ENCODE measurements at regions not wholly inside any gene's neighbourhood (a gene's known extent, or its start where the extent isn't known, plus 50 kb on each side); places are given as distances from the start of the nearest gene placed in this dataset.
"Not testable (repeated sequence)": the region's sequence is repeated elsewhere in the genome, so short reads cannot be mapped to it uniquely, and the experiment has no call there.

DNA sequence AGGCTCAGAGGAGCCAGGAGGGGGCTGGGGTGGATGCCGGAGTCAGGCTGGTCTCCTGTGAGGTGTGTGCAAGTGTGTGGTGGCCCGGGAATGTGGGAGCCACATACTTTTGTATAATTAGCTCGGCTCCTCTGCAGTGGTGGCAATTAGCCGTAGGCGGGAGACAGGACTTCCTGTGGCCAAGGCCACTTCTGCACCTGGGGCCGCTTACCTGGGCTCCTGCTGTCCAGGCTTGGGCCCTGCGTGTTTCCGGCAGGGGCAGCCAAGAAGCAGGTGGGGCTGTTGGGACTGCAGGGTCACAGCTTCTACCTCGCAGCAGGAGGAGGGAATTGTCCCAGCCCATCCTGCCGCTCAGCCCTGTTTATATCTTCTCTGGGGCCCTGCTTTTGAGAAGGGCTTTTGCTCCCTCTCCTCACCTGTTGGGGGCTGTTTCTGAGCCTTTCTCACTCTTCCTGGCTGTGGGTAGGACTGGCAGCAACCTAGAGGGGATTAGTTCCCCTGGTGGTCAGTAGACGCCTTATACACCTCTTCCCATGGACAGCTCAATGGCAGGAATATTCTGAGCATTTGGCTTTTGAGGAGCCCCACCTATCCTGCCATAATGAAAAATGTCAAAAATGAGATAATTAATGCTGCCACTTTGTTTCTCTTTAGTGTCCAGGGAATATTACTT lies 145.4 kb upstream of the PITX1 start:
- peak; percentile 91 for DNase-seq (ENCODE audit: low spot score)

DNA sequence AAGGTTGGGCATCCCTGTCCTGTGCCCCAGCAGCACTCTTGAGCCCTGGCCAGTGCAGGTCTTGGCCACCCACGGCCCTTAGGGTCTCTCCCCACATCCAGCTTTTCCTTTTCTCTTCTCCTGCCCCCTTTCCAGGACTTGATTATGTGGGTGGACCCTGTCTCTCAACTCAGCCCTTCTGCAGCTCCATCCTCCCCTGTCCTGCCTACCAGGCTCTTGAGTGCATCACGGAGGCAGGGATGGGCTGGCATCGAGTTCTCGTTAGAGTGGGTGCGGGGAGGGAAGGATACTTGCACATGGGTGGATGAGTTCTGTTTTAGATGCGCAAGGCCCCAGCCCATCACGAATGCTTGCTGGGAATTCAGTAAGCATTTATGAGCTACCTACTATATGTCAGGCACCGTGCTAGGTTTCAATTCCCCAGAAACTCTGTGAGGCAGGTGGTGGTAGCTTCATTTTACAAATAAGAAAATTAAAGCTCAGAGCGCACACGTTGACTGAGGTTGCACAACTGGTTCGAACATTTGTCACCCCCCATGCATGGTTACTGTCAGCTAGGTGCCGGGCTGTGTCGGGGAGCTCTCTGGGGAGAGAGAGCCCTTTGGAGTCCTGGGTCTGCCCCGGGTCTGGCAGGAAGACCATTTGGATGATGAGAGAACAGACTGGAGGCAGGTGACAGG lies 144.6 kb upstream of the PITX1 start:
- DNase-seq (ENCODE audit: low spot score), result no peak

DNA sequence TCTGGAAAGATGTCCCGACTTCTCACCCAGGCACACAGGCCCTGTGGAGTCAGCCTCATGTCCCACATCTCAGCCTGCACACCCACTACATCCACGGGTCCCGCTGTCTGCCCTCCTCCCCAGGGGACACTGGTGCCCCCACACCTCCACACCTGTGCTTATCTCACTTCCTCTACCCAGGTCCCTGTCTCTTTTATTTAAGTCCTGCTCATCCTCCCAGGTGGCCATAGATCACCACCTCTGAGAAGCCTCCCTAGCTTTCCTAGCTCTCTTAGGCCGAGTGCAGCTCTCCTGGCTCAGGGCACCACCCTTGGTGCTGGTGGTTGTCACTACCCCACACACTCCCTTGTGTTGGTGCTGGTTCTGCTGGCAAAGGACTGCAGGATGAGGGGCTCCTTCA lies 143.6 kb upstream of the PITX1 start:
- DNase-seq (ENCODE audit: low spot score), result no peak

DNA sequence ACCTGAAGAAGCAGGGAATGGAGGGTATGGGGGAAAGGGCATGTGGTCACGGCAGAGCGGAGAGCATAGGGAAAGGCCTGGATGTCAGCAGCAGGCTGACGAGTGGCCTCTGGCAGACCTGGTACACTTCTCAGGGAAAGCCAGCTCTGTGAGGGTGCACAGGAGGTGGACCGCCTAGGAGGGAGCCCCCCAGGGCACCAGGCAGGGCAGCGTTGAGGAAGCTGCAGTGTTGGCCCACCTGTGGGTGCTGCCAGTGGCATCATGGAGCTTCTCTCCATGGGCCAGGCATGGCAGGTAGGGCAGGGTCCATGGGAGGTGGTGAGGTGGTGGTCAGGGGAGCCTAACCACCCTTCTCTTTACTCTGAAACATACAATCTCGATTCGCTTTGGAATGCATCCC lies 143.0 kb upstream of the PITX1 start:
- no peak for DNase-seq (ENCODE audit: low spot score)

DNA sequence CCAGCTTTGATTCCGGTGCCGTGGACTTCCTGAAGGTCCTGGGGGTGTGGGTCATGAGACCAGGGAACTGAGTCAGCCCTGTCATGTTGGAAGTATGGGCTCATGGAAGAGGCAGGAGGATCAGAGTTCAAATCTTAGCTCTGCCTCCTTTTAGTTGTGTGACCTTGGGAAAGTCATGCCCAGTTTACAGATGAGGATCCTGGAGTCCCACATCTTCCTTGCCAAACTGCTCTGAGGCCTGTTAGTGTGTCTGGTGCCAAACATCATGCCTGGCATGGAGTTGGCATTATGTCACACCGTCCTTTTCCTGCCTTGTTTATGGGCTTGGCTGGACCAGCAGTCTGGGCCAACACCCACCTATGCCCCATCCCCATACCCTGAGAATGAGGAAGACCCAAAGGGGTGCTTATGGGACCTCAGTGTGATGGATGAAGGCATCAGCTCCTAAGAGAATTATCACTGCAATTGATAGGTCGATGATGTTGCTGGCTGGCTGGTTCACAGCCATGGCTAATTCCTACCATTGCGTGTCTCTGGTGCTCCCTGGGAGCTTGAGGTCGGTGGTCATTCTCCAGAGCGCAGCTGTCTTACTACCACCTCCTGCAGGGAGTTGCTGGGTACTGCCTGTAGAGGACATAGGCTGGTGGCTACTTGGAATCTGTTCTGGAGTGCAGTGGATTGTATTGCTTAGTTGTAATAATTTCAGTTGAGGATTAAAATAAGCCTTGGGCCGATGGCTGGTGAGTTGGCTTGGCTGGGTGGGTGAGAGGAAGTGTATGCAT lies 140.5 kb upstream of the PITX1 start:
- peak; percentile 17 for DNase-seq (ENCODE audit: low spot score)

DNA sequence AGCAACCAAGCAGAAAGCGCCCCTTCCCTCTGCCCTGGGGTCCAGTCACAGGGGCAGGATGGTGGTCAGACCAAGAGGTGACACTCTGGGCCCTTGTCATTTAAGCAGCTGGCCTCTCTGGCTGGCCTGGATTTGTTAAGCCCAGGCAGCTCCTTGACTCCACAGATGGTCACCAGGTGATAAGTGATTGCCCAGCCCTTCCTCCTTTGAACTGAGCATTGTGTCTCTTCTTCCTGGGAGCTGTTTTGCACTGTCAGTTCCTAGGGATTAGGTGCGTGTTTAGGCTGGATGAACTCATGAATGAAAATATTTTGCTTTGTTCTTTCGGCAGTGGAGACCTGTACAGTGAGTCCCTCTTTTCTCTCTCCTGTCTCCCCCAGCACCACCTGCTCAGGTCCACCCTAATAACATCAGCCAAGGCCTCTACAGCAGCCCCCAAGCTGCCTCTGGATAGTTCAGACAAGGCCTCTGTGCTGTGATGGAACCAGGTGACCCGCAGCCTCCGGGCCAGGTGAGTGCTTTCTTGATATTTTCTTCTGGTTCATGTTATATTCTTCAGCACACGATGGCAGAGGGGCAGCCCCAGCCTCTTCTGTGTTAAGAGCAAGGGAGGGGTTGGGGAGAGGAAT lies 139.7 kb upstream of the PITX1 start:
- DNase-seq (ENCODE audit: low spot score), result no peak

DNA sequence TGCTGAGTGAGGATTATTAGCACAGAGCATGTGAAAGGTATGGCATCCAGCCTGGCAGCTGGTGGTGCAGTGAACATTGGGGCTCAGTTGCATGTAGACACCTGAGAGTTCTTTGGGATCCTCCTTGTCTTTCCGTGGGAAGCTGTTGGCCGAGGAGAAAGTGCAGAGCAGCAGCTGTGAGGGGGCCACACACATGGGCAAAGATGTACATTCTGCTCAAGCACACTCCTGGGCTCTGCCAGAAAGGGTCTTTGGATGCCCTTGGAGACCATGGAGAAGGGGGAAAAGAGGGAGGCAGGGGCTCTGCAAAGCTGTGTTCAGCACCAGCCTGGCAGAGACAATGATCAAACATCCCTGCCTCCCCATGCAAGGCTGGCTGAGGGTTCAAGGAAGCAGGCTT lies 138.7 kb upstream of the PITX1 start:
- DNase-seq (ENCODE audit: low spot score), result no peak

DNA sequence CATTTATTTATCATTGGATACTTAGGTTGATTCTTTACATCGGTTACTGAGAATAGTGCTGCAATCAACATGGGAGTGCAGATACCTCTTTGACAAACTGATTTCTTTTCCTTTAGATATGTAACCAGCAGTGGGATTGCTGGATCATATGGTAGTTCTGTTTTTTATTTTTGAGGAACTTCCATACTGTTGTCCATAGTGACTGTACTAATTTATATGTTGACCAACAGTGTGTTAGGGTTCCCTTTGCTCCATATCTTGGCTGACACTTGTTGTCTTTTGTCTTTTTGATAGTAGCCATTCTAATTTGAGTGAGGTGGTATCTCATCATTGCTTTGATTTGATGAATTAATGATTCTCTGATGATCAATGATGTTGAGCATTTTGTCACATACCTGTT lies 137.3 kb upstream of the PITX1 start:
- DNase-seq (ENCODE audit: low spot score), result no peak

DNA sequence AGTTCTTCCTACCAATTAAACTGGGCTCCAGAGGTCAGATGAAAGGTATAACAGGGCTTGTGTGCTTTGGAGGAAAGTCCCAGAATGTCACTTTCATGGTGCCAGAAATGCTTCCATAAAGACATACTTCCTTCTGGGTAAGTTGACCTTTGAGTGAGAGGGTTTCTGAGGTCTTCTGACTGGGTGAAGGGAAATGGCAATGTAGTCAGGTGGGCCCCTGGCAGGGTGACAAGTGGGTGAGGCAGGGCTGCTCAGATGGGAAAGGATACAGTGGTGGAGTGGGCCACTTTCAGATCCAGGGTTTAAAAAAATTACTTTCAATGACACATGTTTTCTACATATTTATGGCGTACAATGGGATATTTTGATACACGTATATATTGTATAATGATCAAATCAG lies 136.5 kb upstream of the PITX1 start:
- DNase-seq (ENCODE audit: low spot score), result no peak

DNA sequence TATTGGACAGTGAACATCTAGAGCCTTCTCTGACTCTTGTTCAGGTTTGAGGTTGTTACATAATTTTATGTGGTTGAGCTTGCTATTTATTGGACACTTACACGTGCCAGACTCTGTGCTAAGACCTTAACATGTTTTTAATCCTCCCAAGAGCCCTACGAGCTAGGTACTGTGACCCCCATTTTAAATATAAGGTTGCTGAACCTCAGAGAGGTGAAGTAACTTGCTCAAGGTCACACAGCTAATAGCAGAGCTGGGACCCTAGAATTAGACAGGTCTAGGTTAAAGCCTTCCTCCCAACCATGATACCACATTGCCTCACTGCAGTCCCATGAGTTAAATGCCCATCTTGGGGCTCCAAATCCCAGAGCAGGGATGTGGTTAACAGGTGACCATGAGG lies 135.7 kb upstream of the PITX1 start:
- DNase-seq (ENCODE audit: low spot score), result no peak

DNA sequence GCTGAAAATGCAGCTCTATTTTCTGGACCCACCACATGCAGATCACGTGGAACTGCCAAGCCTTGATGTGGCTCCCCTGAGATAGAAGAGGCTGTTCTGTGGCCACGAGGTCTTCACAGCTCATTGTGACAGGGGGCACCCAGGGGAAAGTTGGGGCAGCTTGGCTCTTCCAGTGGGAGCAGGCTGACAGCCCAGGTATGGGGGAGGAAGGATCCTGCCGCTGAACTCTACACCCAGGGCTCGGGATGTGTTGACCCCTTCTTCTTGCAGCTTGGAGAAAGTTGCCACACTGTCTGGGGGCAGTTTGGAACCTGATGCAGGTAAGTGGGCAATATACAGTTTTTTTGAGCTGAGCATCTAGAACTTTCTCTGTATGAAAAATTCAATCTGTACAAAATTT lies 133.6 kb upstream of the PITX1 start:
- DNase-seq (ENCODE audit: low spot score), result no peak

DNA sequence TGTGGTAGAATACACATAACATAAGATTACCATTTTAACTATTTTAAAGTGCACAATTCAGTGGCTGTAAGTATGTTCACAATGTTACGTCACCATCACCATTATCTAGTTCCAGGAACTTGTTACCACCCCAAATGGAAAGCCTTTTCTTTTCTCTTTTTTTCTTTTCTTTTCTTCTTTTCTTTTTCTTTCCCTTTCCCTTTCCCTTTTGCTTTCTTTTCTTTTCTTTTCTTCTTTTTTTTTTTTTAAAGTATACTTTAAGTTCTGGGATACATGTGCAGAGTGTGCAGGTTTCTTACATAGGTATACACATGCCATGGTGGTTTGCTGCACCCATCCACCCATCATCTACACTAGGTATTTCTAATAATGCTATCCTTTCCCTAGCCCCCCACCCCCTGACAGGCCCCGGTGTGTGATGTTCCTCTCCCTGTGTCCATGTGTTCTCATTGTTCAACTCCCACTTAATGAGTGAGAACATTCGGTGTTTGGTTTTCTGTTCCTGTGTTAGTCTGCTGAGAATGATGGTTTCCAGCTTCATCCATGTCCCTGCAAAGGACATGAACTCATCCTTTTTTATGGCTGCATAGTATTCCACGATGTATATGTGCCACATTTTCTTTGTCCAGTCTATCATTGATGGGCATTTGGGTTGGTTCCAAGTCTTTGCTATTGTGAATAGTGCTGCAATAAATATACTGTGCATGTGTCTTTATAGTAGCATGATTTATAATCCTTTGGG lies 131.0 kb upstream of the PITX1 start:
- not testable (repeated sequence) for DNase-seq (ENCODE audit: low spot score)

DNA sequence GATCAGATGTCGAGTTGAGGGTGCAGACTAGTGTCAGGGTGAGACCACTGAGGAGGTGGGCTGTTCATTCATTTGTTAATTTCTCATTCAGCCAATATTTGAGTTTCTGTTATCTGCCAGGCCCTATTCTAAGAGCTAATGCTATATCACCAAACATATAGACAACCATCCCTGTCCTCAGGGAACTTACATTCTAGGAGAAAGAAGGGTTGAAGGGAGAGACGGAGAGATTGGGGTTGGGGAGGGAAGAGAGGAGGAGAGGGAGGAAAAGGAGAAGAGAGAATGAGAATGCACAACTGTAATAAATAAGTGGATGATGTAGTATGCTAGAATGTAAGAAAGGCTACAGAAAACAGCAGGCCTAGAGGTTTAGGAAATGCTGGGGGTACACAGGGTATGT lies 129.9 kb upstream of the PITX1 start:
- DNase-seq (ENCODE audit: low spot score), result no peak

DNA sequence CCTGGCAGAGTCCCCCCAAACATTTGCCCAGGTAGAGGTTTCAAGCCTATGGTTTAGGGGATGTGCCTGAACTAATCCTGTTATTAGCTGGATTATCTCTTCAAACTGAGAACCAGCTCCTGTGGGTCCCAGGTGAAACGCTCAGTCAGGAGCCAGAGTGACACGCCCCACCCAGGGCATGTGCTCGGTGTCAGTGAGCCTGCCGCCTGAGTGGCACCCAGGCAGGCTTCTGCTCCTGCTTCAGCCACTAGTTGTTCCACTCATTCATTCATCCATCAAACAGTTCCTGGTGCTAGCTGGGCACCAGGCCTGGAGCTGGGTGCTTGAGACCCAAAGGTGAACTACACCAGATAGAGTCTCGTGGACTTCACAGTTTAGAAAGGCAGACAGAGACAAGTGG lies 129.4 kb upstream of the PITX1 start:
- DNase-seq (ENCODE audit: low spot score), result no peak

DNA sequence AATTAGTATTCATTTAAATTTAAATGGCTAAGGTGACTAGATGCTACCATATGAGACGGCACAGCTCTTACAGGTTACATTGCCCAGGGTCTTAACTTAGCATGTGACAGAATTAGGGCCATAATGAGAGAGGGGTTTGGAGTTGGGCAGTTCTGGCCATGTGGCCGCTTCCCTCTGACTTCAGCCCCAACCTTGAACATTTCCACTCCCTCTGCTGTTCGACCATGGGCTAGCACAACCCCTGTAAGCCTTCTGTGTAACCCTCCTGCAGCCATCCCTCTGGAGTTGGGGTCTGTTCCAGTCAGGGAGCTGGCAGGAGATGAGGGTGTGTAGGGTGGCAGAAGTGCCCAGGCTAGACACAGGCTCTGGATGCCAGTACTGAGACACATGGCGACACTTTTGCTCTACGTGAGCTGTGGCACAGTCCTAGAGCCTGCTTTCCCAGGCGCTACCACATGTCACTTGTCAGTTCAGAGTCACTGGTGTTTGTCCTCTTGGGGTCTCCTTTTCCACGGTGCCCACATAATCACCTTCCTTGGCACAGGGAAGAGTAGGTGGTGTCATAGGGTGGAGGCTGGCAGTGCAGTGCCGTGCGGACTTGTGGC lies 128.7 kb upstream of the PITX1 start:
- no peak for DNase-seq (ENCODE audit: low spot score)

DNA sequence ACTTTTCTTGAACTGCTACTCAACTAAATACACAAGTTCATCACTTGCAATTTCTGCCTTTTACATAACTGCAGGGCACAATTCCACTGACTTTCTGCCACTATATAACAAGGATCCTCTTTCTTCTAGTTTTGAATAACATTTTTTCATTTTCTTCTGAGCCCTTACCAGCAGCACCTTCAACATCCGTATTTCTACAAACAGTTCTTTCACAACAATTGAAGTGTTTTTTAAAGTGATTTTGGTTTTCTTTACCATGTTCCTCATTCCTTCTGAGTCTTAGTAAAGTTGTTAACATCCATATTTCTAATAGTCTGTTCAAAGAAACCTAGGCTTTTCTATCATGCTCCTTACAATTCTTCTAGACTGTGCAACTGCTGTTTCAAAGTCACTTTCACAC lies 127.2 kb upstream of the PITX1 start:
- DNase-seq (ENCODE audit: low spot score), result no peak

DNA sequence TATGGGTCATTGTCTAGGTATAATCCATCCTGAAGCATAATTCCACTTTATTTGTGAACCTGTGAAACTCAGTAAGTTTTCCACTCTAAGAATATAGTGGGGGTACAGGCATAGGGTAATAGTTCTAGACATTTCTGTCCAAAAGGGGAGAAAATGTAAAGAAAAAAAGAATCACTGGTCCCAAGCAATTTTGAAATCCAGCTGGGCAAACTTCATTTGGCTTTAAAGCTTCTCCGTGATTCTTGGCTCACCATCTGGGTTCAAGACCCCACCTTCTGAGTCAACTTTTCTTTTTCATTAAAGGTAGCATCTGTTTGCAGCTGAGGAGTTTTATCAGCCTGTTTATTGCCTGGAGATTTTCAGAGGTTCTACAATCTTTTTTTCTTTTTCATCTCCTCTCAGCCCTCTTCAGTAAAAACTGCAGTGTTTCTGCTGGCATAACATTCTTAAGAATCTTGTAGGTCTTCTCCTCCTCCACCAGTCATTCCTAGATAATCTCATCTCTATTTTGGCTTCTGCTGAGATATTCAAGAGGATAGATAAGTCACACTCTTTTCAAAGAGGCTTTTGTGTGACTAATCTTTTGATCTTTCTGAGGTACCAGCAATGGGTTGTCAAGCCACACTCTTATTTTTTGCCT lies 126.1 kb upstream of the PITX1 start:
- DNase-seq (ENCODE audit: low spot score), result peak; percentile 20

DNA sequence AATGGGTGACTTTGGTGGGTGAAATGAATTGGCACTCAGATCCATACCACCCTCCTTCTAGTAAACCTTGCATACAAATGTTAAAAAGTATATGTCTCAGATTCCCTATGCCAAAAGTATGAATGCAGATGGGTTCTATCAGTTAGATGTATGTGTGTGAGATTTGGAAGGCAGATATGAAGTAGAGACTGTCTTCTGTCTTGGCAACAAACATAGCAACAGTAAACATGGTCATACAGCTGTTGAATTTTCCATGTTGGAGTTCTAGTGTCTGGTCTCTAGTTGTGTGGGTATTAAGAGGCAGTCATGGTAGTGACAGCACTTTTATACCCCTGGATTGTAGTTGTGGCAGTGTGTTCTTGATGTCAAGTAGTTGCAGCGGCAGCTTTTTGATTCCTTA lies 125.6 kb upstream of the PITX1 start:
- DNase-seq (ENCODE audit: low spot score), result no peak

DNA sequence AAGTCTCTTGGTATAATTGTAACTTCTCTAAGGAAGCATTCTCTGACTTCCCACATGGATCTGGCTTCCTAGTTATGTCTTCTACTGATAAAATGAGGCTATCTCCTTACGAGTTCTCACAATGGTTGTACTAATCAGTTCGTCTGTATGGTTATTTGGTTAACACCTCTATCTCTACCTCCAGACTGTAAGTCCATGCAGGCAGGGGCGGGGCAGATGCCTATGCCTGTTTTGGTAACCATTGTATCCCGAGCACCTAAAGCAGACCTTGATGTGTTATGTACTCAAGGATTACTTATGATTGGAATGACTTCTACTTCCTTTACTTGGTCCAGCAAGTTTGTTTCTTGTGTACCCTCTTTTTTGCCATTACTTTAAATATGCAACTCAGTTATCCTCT lies 125.0 kb upstream of the PITX1 start:
- no peak for DNase-seq (ENCODE audit: low spot score)

DNA sequence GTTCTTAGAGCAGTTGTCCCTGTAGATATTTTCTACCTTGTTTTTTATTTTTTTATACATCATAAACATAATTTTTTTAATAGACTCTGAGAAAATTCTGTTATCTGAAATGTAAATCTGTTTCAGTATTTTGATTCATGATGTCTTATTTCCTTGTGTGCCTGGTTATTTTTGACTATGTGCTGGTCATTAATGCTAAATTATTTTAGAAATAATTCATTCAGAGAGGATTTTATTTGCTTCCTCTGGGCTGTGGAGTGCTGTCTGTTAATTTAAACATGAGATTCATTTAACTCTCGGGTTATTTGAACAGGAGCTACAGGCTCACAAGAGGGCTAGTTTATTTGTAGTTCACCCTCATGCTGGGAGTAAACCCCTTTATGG lies 124.3 kb upstream of the PITX1 start:
- DNase-seq (ENCODE audit: low spot score), result no peak
